ENCODE measurements at regions not wholly inside any gene's neighbourhood (a gene's known extent, or its start where the extent isn't known, plus 50 kb on each side); places are given as distances from the start of the nearest gene placed in this dataset.

DNA sequence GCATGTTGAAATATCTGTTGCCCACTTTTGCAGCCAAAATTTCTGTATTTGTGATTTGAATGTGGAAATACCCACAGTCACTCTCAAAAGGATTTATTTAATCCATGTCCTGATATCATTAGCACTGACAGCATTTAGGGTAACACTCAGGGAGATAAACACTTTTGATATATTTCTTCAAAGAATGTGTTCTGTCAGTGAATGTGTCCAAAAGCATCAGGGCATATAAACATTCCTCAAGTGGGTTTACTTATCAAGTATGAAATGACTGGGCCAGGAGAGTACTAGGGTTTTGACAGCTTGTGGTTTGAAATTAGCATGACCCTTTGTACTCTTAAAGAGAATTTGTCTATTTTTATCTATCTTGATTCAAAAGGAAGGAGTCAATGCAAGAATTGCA, 1302.1 kb upstream of the ADGRL2 start:
- no peak for DNase-seq

GRCh38 chr1:80495806-80496205, 1304.9 kb upstream of the ADGRL2 start:
- DNase-seq: no peak

DNA sequence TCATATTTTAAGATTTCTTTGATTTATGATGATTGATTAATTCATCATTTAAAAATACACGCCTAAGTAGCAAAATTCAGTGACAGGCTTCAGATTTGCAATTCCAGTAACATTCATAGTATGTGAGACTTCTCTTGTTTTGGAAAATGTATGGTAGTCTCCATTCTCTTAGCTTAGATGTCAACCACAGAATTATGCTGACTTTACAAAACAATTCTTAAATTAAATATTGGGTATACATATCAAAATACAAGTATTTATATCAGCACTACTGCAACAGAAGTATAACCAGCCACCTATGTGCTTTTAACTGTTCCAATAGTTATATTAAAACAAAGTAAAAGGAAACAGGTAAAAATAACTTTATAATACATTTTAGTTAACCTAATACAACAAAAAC, 1328.6 kb upstream of the ADGRL2 start:
- no peak for DNase-seq

DNA sequence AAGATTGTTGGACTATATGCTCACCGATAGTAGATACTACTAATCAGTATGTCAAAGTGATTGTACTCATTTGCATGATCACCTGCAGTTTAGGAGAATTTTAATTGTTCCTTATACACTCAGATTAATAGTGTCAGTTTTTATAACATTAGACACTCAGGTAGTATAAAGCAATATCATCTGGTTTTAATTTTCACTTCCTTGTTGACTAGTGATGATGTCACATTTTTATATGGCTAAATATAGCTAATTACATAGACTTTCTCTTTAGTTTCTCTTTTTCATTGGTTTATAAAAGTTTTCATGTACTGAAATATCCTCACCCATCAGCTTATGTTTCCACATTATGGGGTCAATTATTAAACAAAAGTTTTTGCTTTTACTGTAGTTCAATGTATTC, 1332.4 kb upstream of the ADGRL2 start:
- DNase-seq: no peak

- no peak for DNase-seq
These were observed 1338.7 kb upstream of the ADGRL2 start for GRCh38 chr1:80462006-80462405.

- DNase-seq: no peak
These were observed 1343.3 kb upstream of the ADGRL2 start for GRCh38 chr1:80457409-80457808.

- no peak for DNase-seq
These were observed 1347.0 kb upstream of the ADGRL2 start for GRCh38 chr1:80453775-80454174.

DNA sequence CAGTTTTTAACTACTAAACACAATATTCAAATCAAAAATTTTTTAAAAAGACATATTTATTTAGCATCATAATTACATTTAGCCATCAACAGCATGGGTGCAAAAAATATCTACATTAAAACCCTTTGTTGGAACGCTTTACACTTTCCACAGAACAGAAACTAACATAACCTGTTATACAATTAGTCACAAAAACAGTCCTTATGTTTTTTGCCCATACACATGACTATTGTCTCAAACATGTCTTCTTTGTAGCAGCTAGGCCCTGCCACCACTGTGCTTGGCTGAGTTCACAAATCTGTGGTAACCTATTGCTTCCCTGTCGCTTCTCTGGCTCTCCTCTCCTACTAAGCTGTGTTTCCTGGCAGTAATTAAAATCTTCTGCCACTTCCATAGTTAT, 1350.0 kb upstream of the ADGRL2 start:
- DNase-seq: peak; percentile 8

- peak; percentile 77 for DNase-seq
These were observed 1352.7 kb upstream of the ADGRL2 start for GRCh38 chr1:80448081-80448480.

DNA sequence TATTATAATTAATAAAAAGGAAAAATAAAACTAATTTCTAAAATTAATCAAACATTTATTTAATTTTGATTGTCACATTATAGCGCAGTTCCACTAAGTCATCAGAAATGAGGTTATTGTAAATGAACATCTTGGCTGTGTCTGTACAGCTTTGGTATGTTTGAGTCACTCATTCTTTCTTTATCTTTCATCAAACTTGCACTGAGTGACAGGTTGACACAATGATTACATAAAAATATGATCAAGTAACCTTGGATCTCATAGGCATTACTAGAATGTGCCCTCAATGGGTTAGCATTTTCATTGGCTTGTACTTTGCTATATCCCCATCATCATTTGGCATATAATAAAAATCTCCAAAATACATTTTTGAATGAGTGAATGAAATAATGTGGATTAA, 1353.2 kb upstream of the ADGRL2 start:
- peak; percentile 12 for DNase-seq

- peak; percentile 9 for DNase-seq
These were observed 1355.7 kb upstream of the ADGRL2 start for GRCh38 chr1:80445033-80445432.

DNA sequence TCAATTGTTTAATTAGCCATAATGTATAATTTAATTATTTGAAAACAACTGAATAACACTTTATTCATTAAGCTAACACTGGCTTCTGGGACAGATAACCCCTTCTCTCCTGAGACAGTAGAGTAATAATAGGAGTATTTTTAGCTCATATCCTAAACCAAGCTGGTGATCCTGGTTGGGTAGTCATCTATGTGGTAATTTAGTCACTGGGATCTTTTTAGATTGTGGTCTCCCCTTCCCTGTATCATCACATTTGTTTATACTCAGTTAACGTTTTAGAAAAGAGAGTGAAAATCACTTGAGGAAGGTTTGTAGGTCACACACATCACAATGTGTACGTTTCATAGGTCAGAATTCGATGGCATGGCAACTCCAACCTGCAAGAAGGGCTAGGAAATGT, 1356.6 kb upstream of the ADGRL2 start:
- no peak for DNase-seq

GRCh38 chr1:80441664-80442063, 1359.1 kb upstream of the ADGRL2 start:
- DNase-seq: no peak

DNA sequence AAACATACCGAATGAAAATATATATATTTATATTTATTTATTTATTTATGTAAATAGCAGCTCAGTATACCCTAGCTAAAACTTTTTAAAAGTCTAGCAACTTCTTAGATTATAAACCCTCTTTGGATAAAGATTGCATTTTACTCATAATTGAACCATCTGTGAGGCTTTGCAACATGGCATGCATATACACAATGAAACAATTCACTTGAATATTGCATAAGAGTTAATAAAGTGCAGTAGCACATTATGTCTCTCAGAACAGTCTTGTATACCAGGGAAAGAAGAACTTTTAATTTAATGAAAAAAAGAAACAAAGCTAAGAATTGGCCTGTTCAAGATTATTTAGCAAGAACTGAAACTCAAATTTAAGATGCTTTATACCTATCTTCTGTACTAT, 1363.9 kb upstream of the ADGRL2 start:
- DNase-seq: no peak

DNA sequence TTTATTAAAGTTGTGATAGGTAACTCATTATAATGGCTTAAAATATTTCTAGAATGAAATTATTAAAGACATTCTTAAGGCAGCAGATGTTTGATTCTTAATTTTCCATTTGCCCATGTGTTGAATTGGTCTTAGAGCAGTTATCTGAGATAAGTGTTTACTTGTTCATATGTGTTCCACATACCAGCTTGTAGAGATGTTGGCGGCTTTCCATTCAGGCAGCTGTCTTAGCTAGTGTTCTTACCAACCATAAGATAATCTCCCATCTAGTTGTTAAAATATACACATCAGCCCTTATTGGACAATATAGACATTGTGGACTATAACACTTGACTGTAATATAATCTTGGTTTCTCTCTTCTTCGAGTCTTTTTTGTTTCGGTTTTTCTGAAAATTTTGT, 1372.9 kb upstream of the ADGRL2 start:
- DNase-seq: no peak

- no peak for DNase-seq
These were observed 1376.5 kb upstream of the ADGRL2 start for GRCh38 chr1:80424249-80424648.

DNA sequence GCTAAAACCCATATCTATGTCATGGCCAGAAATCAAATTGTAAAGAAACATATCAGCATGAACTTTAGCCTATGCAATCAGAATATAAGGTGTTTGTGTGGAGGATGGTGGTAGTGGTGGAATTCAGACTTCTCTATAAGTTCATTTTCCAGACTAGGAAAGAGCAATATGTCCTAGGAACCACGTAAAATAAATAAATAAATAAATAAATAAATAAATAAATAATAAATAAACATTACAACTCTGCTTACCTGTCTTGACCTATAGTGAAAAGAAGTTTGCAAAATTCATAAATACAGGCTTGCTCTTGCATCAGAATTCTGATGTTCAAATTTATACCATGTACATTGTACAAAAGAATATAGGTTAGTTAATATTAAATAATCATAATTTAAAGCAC, 1382.6 kb upstream of the ADGRL2 start:
- no peak for DNase-seq

DNA sequence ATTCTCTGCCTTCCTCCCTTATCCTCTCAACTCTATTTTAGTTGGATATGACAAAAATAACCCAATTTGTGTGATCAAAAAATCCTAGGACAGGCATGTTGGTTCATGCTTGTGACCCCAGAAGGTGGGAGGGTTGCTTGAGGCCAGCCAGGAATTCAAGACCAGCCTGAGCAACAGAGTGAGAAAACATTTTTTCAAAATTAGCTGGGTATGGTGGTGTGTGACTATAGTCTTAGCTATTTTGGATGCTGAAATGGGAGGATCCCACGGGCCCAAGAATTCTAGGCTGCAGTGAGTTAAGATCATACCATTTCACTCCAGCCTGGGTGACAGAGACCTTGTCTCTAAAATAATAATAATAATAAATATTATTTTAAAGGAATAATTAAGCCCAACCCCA, 1383.1 kb upstream of the ADGRL2 start:
- DNase-seq: peak; percentile 91

GRCh38 chr1:80413969-80414368, 1386.8 kb upstream of the ADGRL2 start:
- no peak for DNase-seq

- DNase-seq: no peak
These were observed 1390.5 kb upstream of the ADGRL2 start for GRCh38 chr1:80410233-80410632.

DNA sequence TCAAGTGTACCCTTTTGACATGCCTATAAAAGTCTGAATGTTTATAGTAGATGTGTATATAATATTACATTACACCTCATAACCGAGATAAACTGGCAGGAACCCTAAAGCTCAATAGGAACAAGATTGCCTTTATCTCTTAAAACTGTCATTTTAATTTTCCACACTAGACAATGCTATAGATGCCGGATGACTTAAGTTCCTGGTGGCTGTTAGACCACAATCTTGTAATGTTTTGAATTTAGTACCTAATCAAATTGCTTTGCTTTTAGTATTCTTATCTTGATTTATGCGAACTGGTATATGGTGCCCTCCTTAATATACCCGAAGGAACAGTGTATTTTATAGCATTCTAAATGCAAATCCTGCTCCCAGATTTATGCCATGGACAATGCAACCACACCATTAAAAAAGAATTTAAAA, 1397.0 kb upstream of the ADGRL4 start:
- DNase-seq: no peak

- no peak for DNase-seq
These were observed 1396.1 kb upstream of the ADGRL4 start for GRCh38 chr1:80402625-80403024.

DNA sequence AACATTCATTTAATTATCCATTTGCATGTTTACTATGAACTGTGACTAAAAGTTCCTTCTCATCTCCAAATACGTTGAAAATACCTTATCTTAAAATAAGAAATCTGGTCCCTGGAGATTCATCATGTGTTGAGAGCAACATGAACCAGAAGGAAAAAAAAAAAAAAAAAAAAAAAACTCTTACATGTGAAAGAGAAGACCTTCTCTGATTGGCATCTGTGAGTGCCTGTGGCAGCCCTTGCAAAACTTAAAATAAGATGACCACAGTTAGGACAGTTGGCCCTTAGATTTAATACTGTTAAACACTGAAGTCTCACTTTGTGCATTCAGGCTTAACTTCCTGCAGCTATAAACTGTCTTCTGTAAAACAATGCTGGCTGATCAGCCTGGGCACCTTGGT, 1395.2 kb upstream of the ADGRL4 start:
- DNase-seq: no peak

- DNase-seq: no peak
These were observed 1386.0 kb upstream of the ADGRL4 start for GRCh38 chr1:80392529-80392928.

- DNase-seq: no peak
These were observed 1379.1 kb upstream of the ADGRL4 start for GRCh38 chr1:80385650-80386049.

- DNase-seq: no peak
These were observed 1378.4 kb upstream of the ADGRL4 start for GRCh38 chr1:80384959-80385358.
